NT2/D1 (cell line): ENCODE measurements at regions not wholly inside any gene's neighbourhood (a gene's known extent, or its start where the extent isn't known, plus 50 kb on each side); places are given as distances from the start of the nearest gene placed in this dataset.
A peak's percentile ranks its signal among the peaks of the same experiment; 100 is the strongest.
"Not testable (repeated sequence)": the region's sequence is repeated elsewhere in the genome, so short reads cannot be mapped to it uniquely, and the experiment has no call there.

Experiments
- DNase-seq: peaks from one replicate; pipeline ENCODE4 v3.0.0-alpha.2; 2011; ENCODE audit warnings: low read depth, low spot score
- H3K27me3 ChIP-seq: 2 replicates; pipeline ENCODE4 v1.6.0; 2011; ENCODE audit warnings: mild to moderate bottlenecking; ENCODE audit not compliant: insufficient read length, insufficient read depth
- H3K36me3 ChIP-seq: 2 replicates; pipeline ENCODE4 v1.6.1; 2011; ENCODE audit warnings: mild to moderate bottlenecking, low read length, mixed read lengths; ENCODE audit not compliant: insufficient read depth, insufficient read length
- H3K4me1 ChIP-seq: 2 replicates; pipeline ENCODE4 v1.5.1; 2011; ENCODE audit not compliant: insufficient read depth, insufficient read length
- H3K4me3 ChIP-seq: 2 replicates; pipeline ENCODE4 v1.5.1; 2011; ENCODE audit warnings: low read depth; ENCODE audit not compliant: insufficient read length
- H3K9ac ChIP-seq: 2 replicates; pipeline ENCODE4 v1.6.0; 2011; ENCODE audit warnings: low read depth; ENCODE audit not compliant: insufficient read length
- H3K9me3 ChIP-seq: 2 replicates; pipeline ENCODE4 v1.5.1; 2011; ENCODE audit warnings: mild to moderate bottlenecking, low read length; ENCODE audit not compliant: insufficient read depth
- SUZ12 ChIP-seq: IDR thresholded peaks from 2 replicates; pipeline ENCODE4 v1.6.1; 2011; ENCODE audit not compliant: insufficient read length, insufficient read depth; ENCODE audit errors: extremely low read depth
- YY1 ChIP-seq: IDR thresholded peaks from 2 replicates; pipeline ENCODE4 v1.6.1; 2011; ENCODE audit not compliant: insufficient read length, insufficient read depth
- ZNF274 ChIP-seq: IDR thresholded peaks from 2 replicates; pipeline ENCODE4 v1.6.1; 2011; ENCODE audit warnings: mild to moderate bottlenecking, low read depth, low read length

DNA sequence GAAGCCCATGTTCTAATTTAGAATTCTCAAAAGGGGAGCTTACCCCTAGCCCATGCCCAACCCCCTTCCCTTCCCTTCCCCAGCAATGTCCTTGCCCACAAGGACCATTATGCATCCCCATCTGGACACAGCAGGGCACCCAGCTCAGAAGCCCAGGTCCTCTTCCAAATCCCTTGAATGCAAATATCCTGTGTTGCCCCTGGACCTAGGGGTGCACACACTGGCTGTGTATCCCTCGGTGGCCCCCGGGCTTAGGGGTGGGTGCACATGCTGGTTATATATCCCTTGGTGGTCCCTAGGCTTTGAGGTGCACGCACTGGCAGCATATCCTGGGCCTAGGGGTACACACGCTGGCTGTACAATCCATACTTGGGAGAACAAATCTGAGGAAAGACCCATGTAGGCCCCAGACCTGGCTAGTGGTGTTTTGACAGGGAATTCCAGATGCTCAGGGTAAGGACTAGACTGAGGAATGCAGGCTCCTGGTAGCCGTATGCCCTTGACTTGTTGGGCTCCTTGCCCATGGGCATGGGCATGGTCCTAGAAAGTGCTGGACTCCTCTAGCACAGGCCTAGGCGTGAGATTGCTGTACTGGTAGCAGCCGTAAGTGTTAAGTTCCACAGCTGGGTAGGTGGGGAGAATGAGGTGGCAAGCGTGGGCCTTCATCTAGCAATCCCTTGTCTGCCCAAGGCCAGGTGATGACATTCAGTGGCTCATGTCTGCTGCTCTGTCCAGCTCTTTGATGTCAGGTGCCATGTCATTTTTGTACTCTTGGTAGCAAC is 222.4 kb downstream of the OPA1 start:
- H3K9me3 ChIP-seq, result no peaks in the 10 kb centered on the region

DNA sequence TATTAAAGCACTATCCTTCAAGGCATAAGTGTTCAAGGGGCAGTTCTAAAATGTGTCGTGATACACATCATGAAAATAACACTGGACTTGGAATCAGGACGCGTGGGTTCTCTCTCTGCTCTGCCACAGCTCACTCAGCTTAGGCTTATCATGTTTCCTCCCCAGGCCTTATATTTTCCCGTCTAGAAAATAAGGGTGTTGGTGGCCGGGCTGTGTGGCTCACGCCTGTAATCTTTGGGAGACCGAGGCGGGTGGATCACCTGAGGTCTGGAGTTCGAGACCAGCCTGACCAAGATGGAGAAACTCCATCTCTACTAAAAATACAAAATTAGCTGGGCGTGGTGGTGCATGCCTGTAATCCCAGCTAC is 223.0 kb downstream of the OPA1 start:
- no peak overlapping the region for H3K9ac ChIP-seq
- TF ChIP-seq SUZ12 (no peak), YY1 (no peak), ZNF274 (no peak)
- DNase-seq, result no peak
- peaks cover 40% of the 10 kb centered on the region for H3K4me1 ChIP-seq
- H3K36me3 ChIP-seq, result no peaks in the 10 kb centered on the region
- no peak overlapping the region for H3K4me3 ChIP-seq
- H3K9me3 ChIP-seq, result no peaks in the 10 kb centered on the region
- H3K27me3 ChIP-seq, result peaks cover 44% of the 10 kb centered on the region

More for the DNA sequence above, 222.4 kb downstream of the OPA1 start:
- TF ChIP-seq SUZ12 (no peak), ZNF274 (no peak), YY1 (no peak)
- H3K9ac ChIP-seq, result no peak overlapping the region
- H3K27me3 ChIP-seq, result peaks cover 49% of the 10 kb centered on the region
- peaks cover 40% of the 10 kb centered on the region for H3K4me1 ChIP-seq
- no peak for DNase-seq
- H3K36me3 ChIP-seq, result no peaks in the 10 kb centered on the region
- no peak overlapping the region for H3K4me3 ChIP-seq

DNA sequence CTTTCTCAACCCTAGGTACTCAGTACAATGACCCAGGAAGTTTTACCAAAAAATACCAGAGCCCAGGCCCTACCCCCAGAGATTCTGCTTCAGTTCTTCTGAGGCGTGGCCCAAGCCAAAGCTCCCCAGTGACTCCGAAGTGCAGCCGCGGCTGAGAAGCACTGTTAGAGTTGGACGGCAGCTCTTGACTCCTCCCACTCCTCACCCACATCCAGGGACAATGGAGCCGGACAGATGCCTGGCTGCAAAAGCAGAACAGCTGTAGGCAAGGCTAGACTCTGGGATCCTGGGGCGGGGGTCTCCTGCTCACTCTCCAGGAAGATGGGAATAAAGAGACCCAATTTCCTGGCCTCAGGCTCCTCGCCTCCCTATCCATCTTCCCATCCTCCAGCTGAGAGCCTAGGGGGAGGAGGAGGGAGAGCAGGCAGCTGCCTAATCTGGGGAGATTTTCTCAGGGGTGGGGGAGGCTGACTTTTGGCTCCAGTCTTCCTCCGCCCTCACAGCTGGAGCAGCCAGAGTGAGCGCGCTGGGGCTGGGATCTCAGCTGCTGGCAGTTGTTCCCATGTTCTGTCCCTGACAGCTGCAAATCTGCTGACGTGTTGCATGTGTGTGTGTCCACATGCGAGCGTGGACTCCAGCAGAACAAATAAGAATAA is 223.8 kb downstream of the OPA1 start:
- TF ChIP-seq ZNF274 (no peak), SUZ12 (no peak), YY1 (no peak)
- Histone ChIP-seq H3K4me3 (no peak overlapping the region), H3K9me3 (no peaks in the 10 kb centered on the region), H3K27me3 (peaks cover 36% of the 10 kb centered on the region), H3K4me1 (peaks cover 34% of the 10 kb centered on the region), H3K9ac (peak overlapping the region; percentile 38), H3K36me3 (no peaks in the 10 kb centered on the region)
- peak; percentile 93 for DNase-seq

DNA sequence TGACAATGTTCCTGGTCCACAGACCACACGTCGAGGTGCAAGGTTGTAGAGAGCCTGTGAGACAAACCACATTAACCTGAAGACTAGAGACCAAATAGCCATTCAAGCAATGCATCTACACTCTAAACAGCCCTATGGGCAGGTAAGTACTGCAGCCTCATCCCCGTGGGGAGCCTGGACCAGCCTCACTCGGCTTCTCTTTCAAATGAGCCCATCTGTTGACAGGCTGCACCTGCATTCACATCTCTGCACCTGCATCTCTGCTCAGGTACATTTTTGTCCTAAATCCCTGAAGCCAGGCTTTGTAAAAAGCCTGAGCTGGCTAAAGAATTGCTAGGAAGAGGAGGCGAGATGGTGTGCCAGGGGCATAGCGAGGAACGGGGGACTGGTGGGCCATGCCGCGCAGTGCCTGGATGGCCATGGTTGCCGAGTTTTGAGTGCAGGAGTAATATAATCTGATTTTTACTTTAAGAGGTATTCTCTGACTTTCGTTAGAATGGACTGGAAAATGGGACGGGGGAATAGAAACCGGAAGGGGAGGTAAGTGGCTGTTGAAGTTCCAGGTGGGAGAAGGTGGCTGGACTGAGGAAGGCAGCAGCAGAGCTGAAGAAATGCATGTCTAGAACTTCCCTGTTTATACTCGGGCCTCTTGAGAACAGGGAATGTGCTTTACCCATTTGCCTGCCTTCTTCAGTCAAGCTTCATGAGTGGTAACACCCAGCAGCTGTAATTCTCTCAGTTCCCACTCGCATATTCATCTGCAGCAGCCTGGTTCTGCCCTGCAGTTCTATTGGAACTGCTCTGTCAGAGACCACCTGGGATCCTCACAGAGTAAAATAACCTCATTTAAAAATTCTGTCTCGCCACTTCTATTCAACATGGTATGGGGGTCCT is 226.4 kb downstream of the OPA1 start:
- Histone ChIP-seq H3K27me3 (peaks cover 30% of the 10 kb centered on the region), H3K9ac (no peak overlapping the region), H3K36me3 (no peaks in the 10 kb centered on the region), H3K4me1 (peaks cover 24% of the 10 kb centered on the region), H3K9me3 (no peaks in the 10 kb centered on the region), H3K4me3 (no peak overlapping the region)
- no peak for DNase-seq
- TF ChIP-seq YY1 (no peak), ZNF274 (no peak), SUZ12 (no peak)

DNA sequence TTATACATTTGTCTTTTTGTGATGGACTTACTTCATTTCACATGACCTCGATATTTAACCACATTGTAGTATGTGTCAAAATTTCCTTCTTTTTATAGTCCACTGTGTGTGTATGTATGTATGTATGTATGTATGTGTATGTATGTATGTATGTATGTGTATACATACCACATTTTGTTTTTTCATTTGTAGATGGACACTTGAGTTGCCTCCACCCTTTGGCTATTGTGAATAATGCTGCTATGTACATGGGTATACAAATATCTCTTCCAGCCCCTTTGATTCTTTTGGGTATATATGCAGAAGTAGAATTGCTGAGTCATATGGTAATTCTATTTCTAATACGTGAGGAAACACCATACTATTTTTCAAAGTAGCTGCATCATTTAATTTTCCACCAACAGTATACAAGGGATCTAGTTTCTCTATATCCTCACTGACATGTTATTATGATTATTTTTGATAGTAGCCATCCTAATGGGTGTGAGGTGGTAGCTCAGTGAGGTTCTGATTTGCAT is 228.2 kb downstream of the OPA1 start:
- Histone ChIP-seq H3K27me3 (peaks cover 22% of the 10 kb centered on the region), H3K9me3 (no peaks in the 10 kb centered on the region), H3K4me1 (peaks cover 10% of the 10 kb centered on the region), H3K4me3 (no peak overlapping the region), H3K36me3 (no peaks in the 10 kb centered on the region), H3K9ac (no peak overlapping the region)
- TF ChIP-seq SUZ12, result no peak
- no peak for TF ChIP-seq ZNF274
- no peak for TF ChIP-seq YY1
- no peak for DNase-seq

DNA sequence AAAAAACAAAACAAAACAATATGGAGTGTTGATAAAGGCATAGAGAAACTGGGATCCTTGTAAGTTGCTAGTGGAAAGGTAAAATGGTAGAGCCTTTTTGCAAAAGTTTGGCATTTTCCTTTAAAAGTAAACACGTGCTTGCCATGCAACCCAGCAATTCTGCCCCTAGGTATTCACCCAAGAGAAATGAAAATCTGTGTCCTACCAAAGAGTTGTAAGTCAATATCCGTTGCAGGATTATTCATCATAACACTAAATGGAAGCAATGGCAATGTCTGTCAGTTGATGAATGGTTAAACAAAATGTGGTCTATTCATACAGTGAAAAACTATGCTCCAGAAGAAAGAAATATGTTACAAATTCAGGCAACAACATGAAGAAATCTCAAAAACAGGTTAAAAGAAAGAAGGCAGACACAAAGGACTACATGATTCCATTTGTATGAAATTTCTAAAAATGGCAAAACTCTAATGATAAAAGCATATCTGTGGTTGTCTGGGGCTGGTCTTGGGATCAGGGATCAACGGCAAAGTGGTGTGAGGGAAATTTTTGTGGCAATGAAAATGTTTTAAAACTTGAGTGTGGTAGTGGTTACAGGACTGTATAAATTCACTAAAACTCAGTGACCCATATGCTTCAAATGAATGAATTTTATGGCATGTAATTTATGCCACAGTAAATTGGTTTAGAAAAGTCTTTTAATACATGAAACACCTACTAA is 229.6 kb downstream of the OPA1 start:
- Histone ChIP-seq H3K4me3 (no peak overlapping the region), H3K36me3 (no peaks in the 10 kb centered on the region), H3K9ac (no peak overlapping the region), H3K4me1 (peaks cover 5% of the 10 kb centered on the region), H3K27me3 (peaks cover 16% of the 10 kb centered on the region), H3K9me3 (no peaks in the 10 kb centered on the region)
- no peak for DNase-seq
- TF ChIP-seq YY1, result no peak
- no peak for TF ChIP-seq ZNF274
- TF ChIP-seq SUZ12, result no peak

DNA sequence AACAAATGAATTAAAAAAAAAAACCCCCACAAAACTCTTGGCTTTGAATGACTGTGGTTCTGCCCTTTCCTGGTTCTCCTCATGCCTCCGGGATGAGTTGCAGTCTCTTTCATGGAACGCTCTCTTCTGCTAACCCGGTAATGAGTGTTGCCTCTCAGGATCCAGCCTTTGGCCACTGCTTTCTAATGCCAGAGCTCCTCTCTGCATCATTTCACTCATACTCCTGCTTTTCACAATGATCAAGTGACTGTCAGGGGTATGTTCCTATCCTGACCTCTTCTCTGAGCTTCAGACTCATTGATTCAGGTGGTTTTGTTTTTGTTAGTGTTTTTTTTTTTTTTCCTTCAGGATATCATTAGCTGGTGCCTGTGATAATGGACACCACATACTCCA is 230.2 kb downstream of the OPA1 start:
- not testable (repeated sequence) for DNase-seq, H3K9me3 ChIP-seq, H3K4me3 ChIP-seq, H3K9ac ChIP-seq, H3K36me3 ChIP-seq, H3K4me1 ChIP-seq
- H3K27me3 ChIP-seq, result peaks cover 11% of the 10 kb centered on the region
